ENCODE measurements at regions not wholly inside any gene's neighbourhood (a gene's known extent, or its start where the extent isn't known, plus 50 kb on each side); places are given as distances from the start of the nearest gene placed in this dataset.

- no peak for TF ChIP-seq CTCF (IDR thresholded peaks at IDR 0.05; ENCODE audit: low read depth, low read length, missing control alignments)
- in situ Hi-C loops (cut with HindIII; ENCODE audit: low sequenced_read_pairs), result no loop called here
- H3K4me3 ChIP-seq (ENCODE audit: low read depth, low read length), result no peak overlapping the region
- no peak for DNase-seq (ENCODE audit: low read depth)
Measured at GRCh38 chr20:52847731-52848359, 124.3 kb upstream of the TSHZ2 start.

- in situ Hi-C loops (cut with HindIII; ENCODE audit: low sequenced_read_pairs), result no loop called here
- no peak for DNase-seq (ENCODE audit: low read depth)
- no peak overlapping the region for H3K4me3 ChIP-seq (ENCODE audit: low read depth, low read length)
- TF ChIP-seq CTCF (IDR thresholded peaks at IDR 0.05; ENCODE audit: low read depth, low read length, missing control alignments), result no peak
Measured at GRCh38 chr20:52847029-52847660, 125.0 kb upstream of the TSHZ2 start.

GRCh38 chr20:52845044-52845443, 127.1 kb upstream of the TSHZ2 start:
- in situ Hi-C loops (cut with HindIII; ENCODE audit: low sequenced_read_pairs), result no loop called here
- DNase-seq (ENCODE audit: low read depth), result no peak
- H3K4me3 ChIP-seq (ENCODE audit: low read depth, low read length), result no peak overlapping the region
- no peak for TF ChIP-seq CTCF (IDR thresholded peaks at IDR 0.05; ENCODE audit: low read depth, low read length, missing control alignments)

- no peak for DNase-seq (ENCODE audit: low read depth)
- no peak for TF ChIP-seq CTCF (IDR thresholded peaks at IDR 0.05; ENCODE audit: low read depth, low read length, missing control alignments)
- H3K4me3 ChIP-seq (ENCODE audit: low read depth, low read length), result no peak overlapping the region
- in situ Hi-C loops (cut with HindIII; ENCODE audit: low sequenced_read_pairs), result no loop called here
Measured at GRCh38 chr20:52843425-52843824, 128.7 kb upstream of the TSHZ2 start.

- in situ Hi-C loops (cut with HindIII; ENCODE audit: low sequenced_read_pairs), result no loop called here
- no peak for DNase-seq (ENCODE audit: low read depth)
- H3K4me3 ChIP-seq (ENCODE audit: low read depth, low read length), result no peak overlapping the region
- TF ChIP-seq CTCF (IDR thresholded peaks at IDR 0.05; ENCODE audit: low read depth, low read length, missing control alignments), result no peak
Measured at GRCh38 chr20:52841003-52841402, 131.2 kb upstream of the TSHZ2 start.

GRCh38 chr20:52840041-52840440, 132.1 kb upstream of the TSHZ2 start:
- no peak for DNase-seq (ENCODE audit: low read depth)
- no peak for TF ChIP-seq CTCF (IDR thresholded peaks at IDR 0.05; ENCODE audit: low read depth, low read length, missing control alignments)
- in situ Hi-C loops (cut with HindIII; ENCODE audit: low sequenced_read_pairs), result no loop called here
- no peak overlapping the region for H3K4me3 ChIP-seq (ENCODE audit: low read depth, low read length)
